ENCODE measurements at regions not wholly inside any gene's neighbourhood (a gene's known extent, or its start where the extent isn't known, plus 50 kb on each side); places are given as distances from the start of the nearest gene placed in this dataset.

- no peak overlapping the region for H3K27ac ChIP-seq
- H3K9me3 ChIP-seq (ENCODE audit: insufficient read depth, low read depth), result no peaks in the 10 kb centered on the region
- no peaks in the 10 kb centered on the region for H3K9me2 ChIP-seq (ENCODE audit: insufficient read depth)
- TF ChIP-seq CTCF (conservative IDR thresholded peaks at IDR 0.05) (no peak), EZH2 (IDR thresholded peaks at IDR 0.05; ENCODE audit: low read depth) (no peak)
- H3K4me1 ChIP-seq (replicated peaks; ENCODE audit: insufficient read depth), result 0 out of 2 replicates have a peak, but pooled peaks cover 8% of the 10 kb centered on the region
- no peak overlapping the region for H3K4me2 ChIP-seq
- ChIA-PET POLR2A (ENCODE audit: unreplicated experiment) (interaction anchor here (0.7 kb wide), 1 partner anchor 148 kb away, joined by 9 read pairs; no protein-coding TSS in a partner anchor), CTCF (no interaction called here)
- H4K20me1 ChIP-seq (ENCODE audit: insufficient read depth), result no peaks in the 10 kb centered on the region
- no peak for DNase-seq
- H3F3A ChIP-seq (ENCODE audit: insufficient read depth, low read depth), result no peaks in the 10 kb centered on the region
- no peak overlapping the region for H2AFZ ChIP-seq
- no peaks in the 10 kb centered on the region for H3K79me2 ChIP-seq (ENCODE audit: low read depth)
- H3K4me3 ChIP-seq, result no peak overlapping the region
- BruUV-seq (replicated peaks), result no TSS peak
- no peaks in the 10 kb centered on the region for H3K27me3 ChIP-seq (ENCODE audit: insufficient read depth, low read depth)
- intact Hi-C loops (cut with micrococcal nuclease; ENCODE audit: unreplicated experiment), result no loop called here
- H3K36me3 ChIP-seq (ENCODE audit: low read depth), result no peaks in the 10 kb centered on the region
Measured at GRCh38 chr4:156495091-156495490, 476.5 kb downstream of the PDGFC start.

- POLR2A ChIA-PET (ENCODE audit: unreplicated experiment), result no interaction called here
- no peak overlapping the region for H2AFZ ChIP-seq
- H3K4me2 ChIP-seq, result no peak overlapping the region
Measured at GRCh38 chr4:156493858-156494257, 477.7 kb downstream of the PDGFC start.

GRCh38 chr4:156487107-156487506, 484.5 kb downstream of the PDGFC start:
- no peaks in the 10 kb centered on the region for H3K4me1 ChIP-seq (replicated peaks; ENCODE audit: insufficient read depth)
- no peak overlapping the region for H3K4me3 ChIP-seq
- BruUV-seq (replicated peaks), result no TSS peak
- no peaks in the 10 kb centered on the region for H3K9me2 ChIP-seq (ENCODE audit: insufficient read depth)
- H3K4me2 ChIP-seq, result no peak overlapping the region
- no peaks in the 10 kb centered on the region for H3K36me3 ChIP-seq (ENCODE audit: low read depth)
- H3K27ac ChIP-seq, result no peak overlapping the region
- TF ChIP-seq CTCF (conservative IDR thresholded peaks at IDR 0.05), result no peak
- no peaks in the 10 kb centered on the region for H3K9me3 ChIP-seq (ENCODE audit: insufficient read depth, low read depth)
- no peaks in the 10 kb centered on the region for H4K20me1 ChIP-seq (ENCODE audit: insufficient read depth)
- ChIA-PET CTCF (no interaction called here), POLR2A (ENCODE audit: unreplicated experiment) (no interaction called here)
- no peak for DNase-seq
- no peak overlapping the region for H2AFZ ChIP-seq
- H3K27me3 ChIP-seq (ENCODE audit: insufficient read depth, low read depth), result no peaks in the 10 kb centered on the region
- H3K79me2 ChIP-seq (ENCODE audit: low read depth), result no peaks in the 10 kb centered on the region
- no peaks in the 10 kb centered on the region for H3F3A ChIP-seq (ENCODE audit: insufficient read depth, low read depth)
- intact Hi-C loops (cut with micrococcal nuclease; ENCODE audit: unreplicated experiment), result no loop called here

More at GRCh38 chr4:156493858-156494257, 477.7 kb downstream of the PDGFC start:
- Histone ChIP-seq H3K4me3 (no peak overlapping the region), H3F3A (ENCODE audit: insufficient read depth, low read depth) (no peaks in the 10 kb centered on the region), H4K20me1 (ENCODE audit: insufficient read depth) (no peaks in the 10 kb centered on the region), H3K27ac (no peak overlapping the region), H3K79me2 (ENCODE audit: low read depth) (no peaks in the 10 kb centered on the region), H3K9me2 (ENCODE audit: insufficient read depth) (no peaks in the 10 kb centered on the region), H3K36me3 (ENCODE audit: low read depth) (no peaks in the 10 kb centered on the region), H3K4me1 (replicated peaks; ENCODE audit: insufficient read depth) (0 out of 2 replicates have a peak, but pooled peaks cover 8% of the 10 kb centered on the region), H3K9me3 (ENCODE audit: insufficient read depth, low read depth) (no peaks in the 10 kb centered on the region), H3K27me3 (ENCODE audit: insufficient read depth, low read depth) (no peaks in the 10 kb centered on the region)
- TF ChIP-seq CTCF (conservative IDR thresholded peaks at IDR 0.05) (no peak), EZH2 (IDR thresholded peaks at IDR 0.05; ENCODE audit: low read depth) (no peak)
- BruUV-seq (replicated peaks), result no TSS peak
- CTCF ChIA-PET, result no interaction called here
- no peak for DNase-seq
- intact Hi-C loops (cut with micrococcal nuclease; ENCODE audit: unreplicated experiment), result no loop called here
